ENCODE measurements at regions not wholly inside any gene's neighbourhood (a gene's known extent, or its start where the extent isn't known, plus 50 kb on each side); places are given as distances from the start of the nearest gene placed in this dataset.
"Not testable (repeated sequence)": the region's sequence is repeated elsewhere in the genome, so short reads cannot be mapped to it uniquely, and the experiment has no call there.

GRCh38 chr2:430291-431040, 142.6 kb upstream of the ALKAL2 start:
- DNase-seq (ENCODE audit: low read depth in 2 of 2, low spot score in 1 of 2) = no peak

- no peak for DNase-seq (ENCODE audit: low read depth in 2 of 2, low spot score in 1 of 2)
These were observed 141.8 kb upstream of the ALKAL2 start for GRCh38 chr2:429575-430254.

DNA sequence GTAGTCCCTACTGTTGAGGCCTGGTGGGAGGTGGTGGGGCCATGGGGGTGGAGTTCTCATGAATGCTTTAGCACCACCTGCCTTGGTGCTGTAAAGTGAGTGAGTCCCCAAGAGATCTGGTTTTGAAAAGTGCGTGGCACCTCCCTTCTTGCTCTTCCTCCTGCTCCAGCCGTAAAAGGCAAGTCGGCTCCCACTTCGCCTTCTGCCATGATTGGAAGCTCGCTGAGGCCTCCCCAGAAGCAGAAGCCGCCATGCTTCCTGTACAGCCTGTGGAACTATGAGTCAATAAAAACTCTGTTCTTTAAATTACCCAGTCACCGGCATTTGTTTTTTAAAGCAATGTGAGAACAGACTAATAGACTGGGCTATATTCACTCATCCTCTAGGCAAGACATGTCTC, 141.3 kb upstream of the ALKAL2 start:
- no peak for DNase-seq (ENCODE audit: low read depth in 2 of 2, low spot score in 1 of 2)

DNA sequence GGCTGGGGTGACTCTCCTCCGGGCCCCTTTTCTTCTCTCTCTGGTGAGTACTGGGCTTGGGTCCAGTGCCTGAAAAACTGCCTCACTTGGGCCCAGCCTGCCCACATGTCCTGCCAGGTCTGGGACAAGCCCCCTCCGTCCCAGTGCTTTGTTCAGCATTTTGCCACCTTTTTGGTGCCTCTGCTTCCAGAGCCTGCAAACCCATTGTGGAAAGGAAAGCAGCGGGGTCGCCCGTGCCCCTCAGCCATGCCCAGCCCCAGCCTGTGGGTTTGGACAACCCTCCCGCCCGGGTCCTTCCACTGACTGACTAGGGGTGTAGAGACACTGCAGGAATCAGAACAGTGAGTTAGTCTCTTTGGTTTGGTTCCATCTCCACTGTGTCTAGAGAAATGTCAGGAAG, 140.7 kb upstream of the ALKAL2 start:
- no peak for DNase-seq (ENCODE audit: low read depth in 2 of 2, low spot score in 1 of 2)

DNA sequence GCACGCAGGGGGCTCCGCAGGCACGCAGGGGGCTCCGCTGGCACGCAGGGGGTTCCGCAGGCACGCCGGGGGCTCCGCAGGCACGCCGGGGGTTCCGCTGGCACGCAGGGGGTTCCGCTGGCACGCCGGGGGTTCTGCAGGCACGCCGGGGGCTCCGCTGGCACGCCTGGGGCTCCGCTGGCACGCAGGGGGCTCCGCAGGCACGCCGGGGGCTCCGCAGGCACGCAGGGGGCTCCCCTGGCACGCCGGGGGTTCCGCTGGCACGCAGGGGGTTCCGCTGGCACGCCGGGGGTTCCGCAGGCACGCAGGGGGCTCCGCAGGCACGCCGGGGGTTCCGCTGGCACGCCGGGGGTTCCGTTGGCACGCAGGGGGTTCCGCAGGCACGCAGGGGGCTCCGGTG, 138.8 kb upstream of the ALKAL2 start:
- not testable (repeated sequence) for DNase-seq (ENCODE audit: low read depth in 2 of 2, low spot score in 1 of 2)

GRCh38 chr2:425947-426346, 138.1 kb upstream of the ALKAL2 start:
- no peak for DNase-seq (ENCODE audit: low read depth in 2 of 2, low spot score in 1 of 2)

DNA sequence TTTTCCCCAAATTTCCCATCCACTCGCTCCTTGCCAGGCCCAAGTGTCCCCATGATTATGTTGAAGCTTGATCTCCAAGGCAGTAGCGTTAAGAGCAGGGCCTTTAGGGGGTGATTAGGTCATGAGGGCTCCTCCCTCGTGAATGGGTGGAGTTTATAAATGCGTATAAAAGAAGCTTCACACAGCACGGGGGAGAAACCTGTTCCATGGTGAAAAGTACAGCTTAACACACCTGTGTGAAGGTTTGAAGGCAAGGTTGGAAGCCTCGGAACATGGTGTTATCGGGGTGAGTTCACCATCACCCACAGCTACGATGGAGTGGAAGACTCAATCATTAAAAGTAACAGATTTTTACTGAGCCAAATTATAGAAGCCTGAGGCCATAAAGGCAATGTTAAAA, 137.4 kb upstream of the ALKAL2 start:
- DNase-seq (ENCODE audit: low read depth in 2 of 2, low spot score in 1 of 2) = no peak

GRCh38 chr2:424306-425171, 136.6 kb upstream of the ALKAL2 start:
- DNase-seq (ENCODE audit: low read depth in 2 of 2, low spot score in 1 of 2) = no peak

DNA sequence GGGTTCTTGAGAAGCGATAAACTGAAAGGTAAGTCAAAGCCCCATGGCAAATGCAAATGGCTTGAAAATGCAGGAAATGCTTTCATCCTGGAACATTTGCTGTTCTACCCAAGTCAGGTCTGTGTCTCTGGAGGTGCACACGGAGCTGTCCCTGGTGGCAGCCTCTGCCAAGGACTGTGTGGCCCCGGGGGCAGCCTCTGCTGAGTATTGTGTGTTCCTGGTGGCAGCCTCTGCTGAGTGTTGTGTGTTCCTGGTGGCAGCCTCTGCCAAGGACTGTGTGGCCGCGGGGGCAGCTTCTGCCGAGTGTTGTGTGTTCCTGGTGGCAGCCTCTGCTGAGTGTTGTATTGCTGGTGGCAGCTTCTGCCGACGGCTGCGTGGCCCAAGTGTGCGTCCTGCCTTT, 135.6 kb upstream of the ALKAL2 start:
- no peak for DNase-seq (ENCODE audit: low read depth in 2 of 2, low spot score in 1 of 2)

GRCh38 chr2:422676-423435, 135.0 kb upstream of the ALKAL2 start:
- no peak for DNase-seq (ENCODE audit: low read depth in 2 of 2, low spot score in 1 of 2)

GRCh38 chr2:421406-421805, 133.5 kb upstream of the ALKAL2 start:
- no peak for DNase-seq (ENCODE audit: low read depth in 2 of 2, low spot score in 1 of 2)

- DNase-seq (ENCODE audit: low read depth in 2 of 2, low spot score in 1 of 2) = no peak
These were observed 131.9 kb upstream of the ALKAL2 start for GRCh38 chr2:419687-420317.

DNA sequence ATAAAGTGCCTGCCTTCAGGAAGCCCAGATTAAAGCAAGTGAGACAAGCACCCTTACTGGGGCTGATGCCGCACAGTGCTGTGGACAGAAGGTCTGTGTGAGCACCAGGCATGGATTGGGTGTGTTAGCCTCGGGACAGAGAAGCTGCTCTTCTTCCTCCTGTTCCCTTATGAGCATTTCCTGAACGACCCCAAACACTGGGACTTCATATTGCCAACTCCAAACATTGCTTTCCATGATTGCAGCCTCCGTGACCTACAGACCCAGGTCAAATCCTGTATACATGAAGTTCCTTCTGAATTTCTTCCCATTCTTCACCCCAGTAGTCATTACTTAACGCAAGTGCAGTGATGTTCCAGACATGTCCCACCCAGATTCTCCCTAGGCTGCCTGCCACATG, 129.8 kb upstream of the ALKAL2 start:
- DNase-seq (ENCODE audit: low read depth in 2 of 2, low spot score in 1 of 2) = no peak

GRCh38 chr2:417006-417405, 129.1 kb upstream of the ALKAL2 start:
- DNase-seq (ENCODE audit: low read depth in 2 of 2, low spot score in 1 of 2) = no peak

- no peak for DNase-seq (ENCODE audit: low read depth in 2 of 2, low spot score in 1 of 2)
These were observed 128.2 kb upstream of the ALKAL2 start for GRCh38 chr2:415986-416610.

- DNase-seq (ENCODE audit: low read depth in 2 of 2, low spot score in 1 of 2) = no peak
These were observed 121.6 kb upstream of the ALKAL2 start for GRCh38 chr2:409523-409922.

GRCh38 chr2:407630-408029, 119.7 kb upstream of the ALKAL2 start:
- no peak for DNase-seq (ENCODE audit: low read depth in 2 of 2, low spot score in 1 of 2)

DNA sequence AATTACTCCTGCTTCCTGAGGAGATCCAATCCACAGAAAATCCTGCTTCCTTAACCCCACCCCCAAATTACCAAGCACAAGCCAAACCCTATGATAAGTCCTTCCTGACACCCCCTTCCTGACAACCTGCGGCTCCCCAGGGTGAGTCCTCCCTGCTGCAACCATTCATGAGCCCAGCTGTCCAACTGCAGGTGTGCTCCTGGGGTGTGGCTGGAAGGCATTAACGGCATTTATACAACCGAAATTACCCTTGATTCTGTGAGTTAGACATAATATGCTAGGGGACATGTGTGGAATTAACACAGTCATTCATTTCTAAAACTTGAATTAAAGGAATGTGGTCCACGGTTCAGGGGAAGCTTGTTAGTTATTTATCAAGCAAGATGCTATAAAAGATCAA, 119.0 kb upstream of the ALKAL2 start:
- no peak for DNase-seq (ENCODE audit: low read depth in 2 of 2, low spot score in 1 of 2)

- no peak for DNase-seq (ENCODE audit: low read depth in 2 of 2, low spot score in 1 of 2)
These were observed 118.3 kb upstream of the ALKAL2 start for GRCh38 chr2:406231-406630.

- DNase-seq (ENCODE audit: low read depth in 2 of 2, low spot score in 1 of 2) = no peak
These were observed 116.7 kb upstream of the ALKAL2 start for GRCh38 chr2:404581-404980.
